ENCODE measurements at regions not wholly inside any gene's neighbourhood (a gene's known extent, or its start where the extent isn't known, plus 50 kb on each side); places are given as distances from the start of the nearest gene placed in this dataset.

DNA sequence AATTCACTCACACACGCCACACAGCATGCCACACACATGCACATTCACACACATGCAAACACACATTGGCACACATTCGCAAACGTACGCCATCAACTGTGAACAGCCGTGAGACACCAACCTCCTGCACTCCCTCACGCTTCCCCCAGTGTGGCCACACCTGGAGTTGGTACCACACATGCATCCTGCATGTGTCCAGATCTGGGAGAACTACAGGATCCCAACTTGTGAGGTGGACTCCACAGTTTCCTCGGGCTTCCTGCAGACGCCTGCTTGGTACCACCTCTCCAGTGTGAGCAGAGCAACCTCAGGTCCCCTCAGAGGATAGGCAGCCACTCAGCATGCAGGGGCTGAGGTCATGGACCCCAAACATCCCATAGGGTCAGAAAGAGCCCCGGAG lies 239.0 kb downstream of the EIPR1 start:
- DNase-seq (ENCODE audit: low read depth, low spot score), result no peak

DNA sequence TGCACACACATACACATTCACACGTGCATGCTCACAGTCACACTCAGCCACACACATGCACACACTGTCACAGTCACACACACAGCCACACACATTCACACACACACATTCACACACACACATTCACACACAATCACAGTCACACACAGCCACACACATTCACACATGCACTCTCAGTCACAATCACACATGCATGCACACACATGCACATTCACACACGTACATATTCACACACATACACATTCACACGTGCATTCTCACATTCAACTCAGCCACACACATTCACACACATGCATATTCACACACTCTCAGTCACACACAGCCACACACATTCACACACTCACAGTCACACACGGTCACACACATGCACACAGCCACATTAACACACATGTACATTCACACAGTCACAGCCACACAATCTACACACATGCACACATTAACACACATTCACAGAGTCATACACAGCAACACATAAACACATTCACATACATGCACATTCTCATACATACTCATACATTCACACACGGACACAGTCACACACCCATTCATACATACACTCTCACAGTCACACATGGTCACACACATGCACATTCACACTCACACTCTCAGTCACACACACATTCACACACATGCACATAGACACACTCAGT lies 239.8 kb downstream of the EIPR1 start:
- DNase-seq (ENCODE audit: low read depth, low spot score), result no peak

- DNase-seq (ENCODE audit: low read depth, low spot score), result no peak
Observed at GRCh38 chr2:3135676-3136075, 241.9 kb downstream of the EIPR1 start.

- DNase-seq (ENCODE audit: low read depth, low spot score), result no peak
Observed at GRCh38 chr2:3134026-3134571, 243.5 kb downstream of the EIPR1 start.

- no peak for DNase-seq (ENCODE audit: low read depth, low spot score)
Observed at GRCh38 chr2:3132966-3133365, 244.7 kb downstream of the EIPR1 start.

DNA sequence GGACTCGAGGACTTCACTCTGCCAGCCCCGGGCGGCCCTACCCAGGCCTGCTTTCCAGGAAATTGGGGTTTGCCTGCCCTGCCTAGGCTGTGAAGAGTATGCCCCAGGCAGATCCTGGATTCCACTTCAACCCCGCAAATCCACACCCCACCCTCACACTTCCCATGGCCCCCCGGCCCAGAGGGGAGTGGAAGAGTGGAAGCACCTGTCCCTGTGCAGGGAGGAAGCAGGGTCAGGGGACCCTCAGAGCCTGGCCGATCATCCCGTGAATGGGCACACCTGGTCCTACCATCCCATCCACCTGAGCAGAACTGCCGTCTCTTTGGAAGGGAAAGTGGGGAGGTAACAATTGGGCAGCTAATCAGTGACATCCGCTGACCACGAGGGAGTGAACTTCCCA lies 245.2 kb downstream of the EIPR1 start:
- DNase-seq (ENCODE audit: low read depth, low spot score), result no peak

- no peak for DNase-seq (ENCODE audit: low read depth, low spot score)
Observed at GRCh38 chr2:3131636-3132326, 245.8 kb downstream of the EIPR1 start.

DNA sequence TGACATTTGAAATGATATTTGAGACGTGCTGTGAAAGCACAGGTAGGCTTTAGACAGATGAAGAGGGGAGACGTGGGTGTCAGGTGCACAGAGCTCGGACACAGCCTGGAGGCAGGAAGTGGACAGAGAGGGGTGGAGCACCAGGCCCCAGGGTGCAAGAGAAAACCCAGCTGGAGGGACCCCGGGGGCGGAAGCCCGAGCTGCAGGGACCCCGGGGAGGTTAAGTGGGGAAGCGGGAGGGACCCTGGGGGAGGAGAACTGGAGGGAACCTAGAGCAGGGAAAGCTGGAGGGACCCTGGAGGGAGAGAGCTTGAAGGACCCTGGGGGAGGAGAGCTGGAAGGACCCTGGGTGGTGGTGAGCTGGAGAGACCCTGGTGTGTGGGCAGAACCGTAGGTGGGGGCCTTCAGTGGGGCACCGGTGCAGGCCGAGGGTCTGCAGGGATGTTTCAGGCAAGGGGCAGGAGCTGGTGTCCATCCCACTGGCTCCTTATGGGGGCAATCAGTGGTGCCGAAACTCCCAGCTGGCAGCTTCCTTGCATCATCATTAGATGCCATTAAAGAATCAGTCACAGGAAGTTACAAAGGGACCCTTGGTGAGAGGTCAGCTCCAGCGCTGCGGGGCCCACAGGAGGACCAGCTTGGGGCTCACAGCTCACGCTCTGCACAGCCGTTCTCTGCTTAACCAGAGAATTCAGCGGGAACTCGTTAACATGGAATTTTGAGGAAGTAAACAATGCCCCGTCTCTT lies 246.6 kb downstream of the EIPR1 start:
- DNase-seq (ENCODE audit: low read depth, low spot score), result no peak

DNA sequence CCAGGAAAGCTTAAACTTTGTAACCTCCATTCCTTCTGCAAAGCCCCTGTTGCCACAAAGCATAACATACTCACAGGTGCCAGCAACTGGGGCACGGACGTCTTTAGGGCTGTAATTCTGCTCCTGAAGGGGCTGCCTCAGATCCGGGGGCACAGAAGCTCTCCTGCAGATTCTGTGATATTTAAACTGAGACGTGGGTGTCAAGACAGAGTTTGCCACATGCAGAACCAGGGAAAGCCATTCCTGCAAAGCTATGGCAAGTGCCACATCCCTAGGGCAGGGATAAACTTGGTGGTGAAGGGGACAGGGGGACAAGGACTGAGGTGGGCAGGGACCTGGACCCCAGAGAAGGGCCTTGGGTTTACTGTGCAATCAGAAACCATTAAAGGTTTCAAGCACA lies 247.2 kb downstream of the EIPR1 start:
- DNase-seq (ENCODE audit: low read depth, low spot score), result no peak

GRCh38 chr2:3129867-3130266 lies 247.8 kb downstream of the EIPR1 start:
- no peak for DNase-seq (ENCODE audit: low read depth, low spot score)

- no peak for DNase-seq (ENCODE audit: low read depth, low spot score)
Observed at GRCh38 chr2:3128786-3129185, 248.8 kb downstream of the EIPR1 start.

DNA sequence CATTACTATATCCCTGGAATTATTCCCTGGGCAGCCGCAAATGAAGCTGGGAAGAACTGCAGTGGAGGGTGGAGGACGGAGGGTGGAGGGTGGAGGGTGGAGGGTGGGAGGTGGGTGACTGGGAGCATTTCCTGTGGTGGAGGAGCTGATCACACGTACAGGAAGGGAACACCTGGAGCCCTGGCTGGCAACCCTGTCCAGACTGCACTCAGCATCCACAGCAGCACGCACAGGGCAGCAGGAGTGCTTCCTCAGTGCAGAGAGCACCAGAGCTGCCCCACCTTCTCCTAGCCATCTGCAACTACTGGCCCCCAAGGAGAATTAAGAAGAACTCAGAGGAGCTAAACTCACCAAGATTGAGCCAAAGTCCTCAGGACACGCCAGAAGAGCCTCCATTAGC lies 249.9 kb downstream of the EIPR1 start:
- no peak for DNase-seq (ENCODE audit: low read depth, low spot score)

DNA sequence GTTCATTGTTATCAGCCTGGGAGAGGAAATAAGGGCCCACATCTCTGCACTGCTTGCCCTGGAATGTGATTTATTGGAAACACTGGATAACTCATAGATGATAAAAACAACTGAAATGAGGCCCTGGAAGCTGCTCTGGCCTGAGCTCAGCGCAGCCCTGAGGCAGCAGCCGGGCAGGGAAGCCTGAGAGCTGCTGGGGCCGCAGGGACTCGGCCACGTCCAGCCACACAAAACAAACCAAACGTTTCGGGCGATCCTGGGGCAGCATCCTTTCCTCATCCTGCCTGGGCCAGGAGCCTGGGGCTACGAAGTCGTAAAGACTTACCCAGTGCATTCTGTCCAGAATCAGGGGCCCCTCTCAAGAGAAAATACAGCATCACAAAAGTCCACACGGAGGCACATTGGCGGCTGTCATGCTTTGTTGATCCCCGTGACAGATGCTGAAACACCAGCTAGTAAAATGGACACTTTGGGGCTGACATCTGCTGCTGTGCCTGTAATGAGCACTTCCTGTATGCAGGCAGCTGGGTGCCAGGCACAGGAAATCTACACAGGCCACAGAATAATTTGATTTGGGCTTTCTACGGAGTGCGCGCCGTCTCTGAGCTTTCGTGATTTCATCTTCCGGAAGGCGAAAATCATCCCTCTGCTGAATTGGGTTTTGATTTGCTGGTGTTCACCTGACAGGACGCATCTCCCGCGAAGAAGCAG lies 250.6 kb downstream of the EIPR1 start:
- peak; percentile 51 for DNase-seq (ENCODE audit: low read depth, low spot score)

GRCh38 chr2:3126171-3126910 lies 251.3 kb downstream of the EIPR1 start:
- DNase-seq (ENCODE audit: low read depth, low spot score), result no peak

- no peak for DNase-seq (ENCODE audit: low read depth, low spot score)
Observed at GRCh38 chr2:3125761-3126130, 251.9 kb downstream of the EIPR1 start.

- no peak for DNase-seq (ENCODE audit: low read depth, low spot score)
Observed at GRCh38 chr2:3125001-3125760, 252.4 kb downstream of the EIPR1 start.

- no peak for DNase-seq (ENCODE audit: low read depth, low spot score)
Observed at GRCh38 chr2:3122525-3122924, 255.1 kb downstream of the EIPR1 start.

- no peak for DNase-seq (ENCODE audit: low read depth, low spot score)
Observed at GRCh38 chr2:3121601-3122000, 256.0 kb downstream of the EIPR1 start.

DNA sequence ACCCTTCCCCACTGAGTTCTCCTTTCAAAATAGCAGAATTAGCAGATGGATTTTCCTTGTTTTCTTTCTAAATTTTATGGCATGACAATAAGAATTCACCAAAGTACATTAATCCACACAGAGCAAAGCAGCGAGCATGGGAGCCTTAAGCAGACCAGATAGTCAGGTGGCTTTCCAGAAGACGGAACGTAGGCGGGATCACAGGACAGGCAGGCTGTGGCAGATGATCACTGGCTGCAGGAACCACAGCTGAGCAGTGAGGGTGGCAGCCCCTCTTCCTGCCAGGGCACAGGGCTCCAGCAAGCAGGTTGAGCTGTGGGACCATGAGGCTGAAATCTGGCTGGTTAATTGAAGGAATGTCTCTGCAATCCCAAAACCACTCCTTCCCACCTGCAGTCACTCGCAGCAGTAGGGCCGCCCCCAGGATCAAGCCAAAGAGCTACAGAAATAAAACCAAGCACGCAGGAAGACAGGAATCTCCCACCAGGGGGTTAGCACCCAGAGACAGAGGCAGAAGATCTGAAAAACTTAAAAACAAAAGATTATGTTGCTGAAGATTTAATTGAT lies 259.9 kb downstream of the EIPR1 start:
- no peak for DNase-seq (ENCODE audit: low read depth, low spot score)

GRCh38 chr2:3116371-3116770 lies 261.2 kb downstream of the EIPR1 start:
- no peak for DNase-seq (ENCODE audit: low read depth, low spot score)
